HEK293 (cell line): ENCODE measurements at regions not wholly inside any gene's neighbourhood (a gene's known extent, or its start where the extent isn't known, plus 50 kb on each side); places are given as distances from the start of the nearest gene placed in this dataset.

Experiments used
- CTCF ChIA-PET: fragments of 350-600 bp; formaldehyde crosslinking; extraction: SDS; loops from one replicate; lab custom pipeline; 2021; ENCODE audit warnings: antibody characterized with exemption; lab: Yijun Ruan, JAX
- POLR2A ChIA-PET: fragments of 300-600 bp; formaldehyde crosslinking; extraction: SDS; loops from one replicate; lab custom pipeline; 2020; ENCODE audit warnings: antibody characterized with exemption, inconsistent platforms; lab: Yijun Ruan, JAX
- H3K27ac ChIP-seq: fragments of 200-500 bp; sonication (Bioruptor generic); 2 replicates; pipeline ENCODE4 v1.5.1; 2014; ENCODE audit warnings: low read depth, low read length, control low read depth, inconsistent platforms; ENCODE audit errors: extremely low read depth
- H3K36me3 ChIP-seq, 2 experiments: fragments of 200-500 bp in 1 of 2; sonication (Bioruptor generic) in 1 of 2; 1 replicate in 1 of 2; 2 replicates in 1 of 2; pipeline ENCODE4 v1.5.1; 2014 to 2017; ENCODE audit warnings: inconsistent platforms in 2 of 2, low read length in 2 of 2; ENCODE audit not compliant: control insufficient read depth in 2 of 2, insufficient read depth in 1 of 2
- H3K4me1 ChIP-seq: fragments of 200-500 bp; sonication (Bioruptor generic); 2 replicates; pipeline ENCODE4 v1.5.1; 2014; ENCODE audit warnings: mild to moderate bottlenecking, low read length, inconsistent platforms; ENCODE audit not compliant: control insufficient read depth, insufficient read depth
- H3K4me3 ChIP-seq: 2 replicates; pipeline ENCODE4 v1.5.1; 2011; ENCODE audit warnings: low read depth, mild to moderate bottlenecking, control low read depth, low read length, moderate library complexity
- H3K9me3 ChIP-seq: fragments of 200-500 bp; sonication (Bioruptor generic); 2 replicates; pipeline ENCODE4 v1.5.1; 2014; ENCODE audit warnings: low read depth, low read length, inconsistent platforms; ENCODE audit not compliant: control insufficient read depth, insufficient read depth
- ATF2 ChIP-seq: fragments of 450-650 bp; formaldehyde crosslinking; IDR thresholded peaks from 2 replicates; pipeline ENCODE4 v1.5.1; 2016; ENCODE audit warnings: missing biosample characterization, missing genetic modification characterization, low read depth
- KLF10 ChIP-seq: fragments of 450-650 bp; IDR thresholded peaks from 2 replicates; pipeline ENCODE4 v1.5.1; 2018; ENCODE audit warnings: missing biosample characterization, mild to moderate bottlenecking, missing genetic modification characterization
- KLF8 ChIP-seq: fragments of 450-650 bp; formaldehyde crosslinking; IDR thresholded peaks from 2 replicates; pipeline ENCODE4 v1.5.1; 2016; ENCODE audit warnings: missing biosample characterization, missing genetic modification characterization
- MEIS1 ChIP-seq: sonication (generic); formaldehyde crosslinking; IDR thresholded peaks from 2 replicates; pipeline ENCODE4 v1.8.1; 2022; ENCODE audit warnings: missing genetic modification reagents, mild to moderate bottlenecking, borderline replicate concordance
- TCF7L2 ChIP-seq: IDR thresholded peaks from 2 replicates; pipeline ENCODE4 v1.6.1; 2011; ENCODE audit warnings: low read depth, mild to moderate bottlenecking, inconsistent platforms, low read length, moderate library complexity, borderline replicate concordance
- TRIM28 ChIP-seq: IDR thresholded peaks from 2 replicates; pipeline ENCODE4 v1.6.1; 2011; ENCODE audit warnings: low read length, control low read depth, borderline replicate concordance
- ZBTB10 ChIP-seq: fragments of 450-650 bp; formaldehyde crosslinking; IDR thresholded peaks from 2 replicates; pipeline ENCODE4 v1.5.1; 2016; ENCODE audit warnings: missing biosample characterization, missing genetic modification characterization
- ZBTB49 ChIP-seq: fragments of 450-650 bp; formaldehyde crosslinking; IDR thresholded peaks from 2 replicates; pipeline ENCODE4 v1.5.1; 2016; ENCODE audit warnings: missing biosample characterization, missing genetic modification characterization, low read depth
- ZFP41 ChIP-seq: fragments of 450-650 bp; formaldehyde crosslinking; IDR thresholded peaks from 2 replicates; pipeline ENCODE4 v1.5.1; 2016; ENCODE audit warnings: missing biosample characterization, missing genetic modification characterization, borderline replicate concordance
- ZNF132 ChIP-seq: fragments of 450-650 bp; formaldehyde crosslinking; IDR thresholded peaks from 2 replicates; pipeline ENCODE4 v1.5.1; 2017; ENCODE audit warnings: missing biosample characterization, missing genetic modification characterization, borderline replicate concordance
- ZNF155 ChIP-seq: fragments of 450-650 bp; formaldehyde crosslinking; IDR thresholded peaks from 2 replicates; pipeline ENCODE4 v1.5.1; 2016; ENCODE audit warnings: missing biosample characterization, missing genetic modification characterization
- ZNF221 ChIP-seq: fragments of 450-650 bp; formaldehyde crosslinking; IDR thresholded peaks from 2 replicates; pipeline ENCODE4 v1.5.1; 2017; ENCODE audit warnings: missing biosample characterization, missing genetic modification characterization, borderline replicate concordance
- ZNF558 ChIP-seq: fragments of 450-650 bp; formaldehyde crosslinking; IDR thresholded peaks from 2 replicates; pipeline ENCODE4 v1.5.1; 2016; ENCODE audit warnings: missing biosample characterization, missing genetic modification characterization
- ZNF76 ChIP-seq: fragments of 450-650 bp; formaldehyde crosslinking; IDR thresholded peaks from 2 replicates; pipeline ENCODE4; 2016; ENCODE audit warnings: low read depth, missing biosample characterization, missing genetic modification characterization, borderline replicate concordance
- ZNF792 ChIP-seq: fragments of 450-650 bp; formaldehyde crosslinking; IDR thresholded peaks from 2 replicates; pipeline ENCODE4 v1.5.1; 2016; ENCODE audit warnings: missing biosample characterization, missing genetic modification characterization
- ZNF830 ChIP-seq: fragments of 450-650 bp; IDR thresholded peaks from 2 replicates; pipeline ENCODE4 v1.5.0; 2018; ENCODE audit warnings: missing biosample characterization, missing genetic modification characterization, low read depth, mild to moderate bottlenecking, moderate library complexity
- ZSCAN23 ChIP-seq: fragments of 450-650 bp; formaldehyde crosslinking; IDR thresholded peaks from 2 replicates; pipeline ENCODE4 v1.5.1; 2016; ENCODE audit warnings: missing biosample characterization, missing genetic modification characterization
- ZSCAN5A ChIP-seq: fragments of 450-650 bp; formaldehyde crosslinking; IDR thresholded peaks from 2 replicates; pipeline ENCODE4 v1.5.1; 2016; ENCODE audit warnings: missing biosample characterization, missing genetic modification characterization

GRCh38 chr6:104349191-104349590 is 510.5 kb downstream of the HACE1 start:
- Histone ChIP-seq H3K36me3 (no peaks in the 10 kb centered on the region), H3K9me3 (no peaks in the 10 kb centered on the region)
- POLR2A ChIA-PET, result no interaction called here
- CTCF ChIA-PET, result no interaction called here
- TF ChIP-seq ZNF558 (no peak), ZSCAN23 (tag by site-specific recombination) (no peak)
- TF ChIP-seq, all 188 proteins: peak for 0
- no peaks in the 10 kb centered on the region for H3K4me1 ChIP-seq
- H3K4me3 ChIP-seq, result no peak overlapping the region
- no peak overlapping the region for H3K27ac ChIP-seq

- no peaks in the 10 kb centered on the region for H3K4me1 ChIP-seq
- ChIA-PET POLR2A (no interaction called here), CTCF (interaction anchor here (1.1 kb wide), 1 partner anchor 8 kb away, joined by 4 read pairs; no protein-coding TSS in a partner anchor)
- H3K27ac ChIP-seq, result no peak overlapping the region
- TF ChIP-seq KLF10 (tag by site-specific recombination) (no peak), ZNF132 (tag by site-specific recombination) (no peak), TRIM28 (peak; percentile 78; the same call in 1 of the 2 replicates), ZNF76 (tag by site-specific recombination) (no peak), ATF2 (tag by site-specific recombination) (no peak), TCF7L2 (no peak), ZFP41 (no peak), ZNF221 (no peak), ZNF830 (tag by site-specific recombination) (no peak)
- no peaks in the 10 kb centered on the region for H3K36me3 ChIP-seq
- H3K4me3 ChIP-seq, result no peak overlapping the region
- H3K9me3 ChIP-seq, result no peaks in the 10 kb centered on the region
Measured at GRCh38 chr6:104344223-104344622, 515.5 kb downstream of the HACE1 start.

- H3K9me3 ChIP-seq, result no peaks in the 10 kb centered on the region
- CTCF ChIA-PET, result interaction anchor here (0.6 kb wide), 1 partner anchor 177 kb away, joined by 3 read pairs; no protein-coding TSS in a partner anchor
- H3K27ac ChIP-seq, result no peak overlapping the region
- H3K36me3 ChIP-seq, result no peaks in the 10 kb centered on the region
- TF ChIP-seq ZNF155 (no peak), ZNF792 (no peak), KLF8 (tag by site-specific recombination) (no peak), ZBTB10 (tag by site-specific recombination) (no peak), MEIS1 (no peak), ZBTB49 (tag by site-specific recombination) (no peak), ZSCAN5A (tag by site-specific recombination) (no peak)
- H3K4me1 ChIP-seq, result no peaks in the 10 kb centered on the region
- no peak overlapping the region for H3K4me3 ChIP-seq
- POLR2A ChIA-PET, result no interaction called here
Measured at GRCh38 chr6:104332364-104332763, 527.4 kb downstream of the HACE1 start.
